SK-N-SH treated with all-trans-retinoic acid at 6 μM for 48 hours (cell line): ENCODE measurements at regions not wholly inside any gene's neighbourhood (a gene's known extent, or its start where the extent isn't known, plus 50 kb on each side); places are given as distances from the start of the nearest gene placed in this dataset.

ENCODE experiments used
- ATAC-seq: fragments of 200-7000 bp; cut with Tn5 transposase; 3 replicates; pipeline ENCODE4 v1.9.1; 2020; ENCODE audit warnings: mild to moderate bottlenecking, moderate library complexity
- BACH2 ChIP-seq: fragments of 250-450 bp; sonication (Bioruptor Pico); IDR thresholded peaks from 2 replicates; pipeline ENCODE4 v1.9.0; 2021; ENCODE audit warnings: mild to moderate bottlenecking, borderline replicate concordance
- CREB5 ChIP-seq: fragments of 250-450 bp; sonication (Bioruptor Pico); IDR thresholded peaks from 2 replicates; pipeline ENCODE4 v1.5.1; 2020; ENCODE audit warnings: low read depth, mild to moderate bottlenecking, moderate library complexity
- CSDC2 ChIP-seq: fragments of 250-450 bp; sonication (Bioruptor Pico); IDR thresholded peaks from 2 replicates; pipeline ENCODE4 v1.5.0; 2020; ENCODE audit warnings: mild to moderate bottlenecking, moderate library complexity
- GLIS3 ChIP-seq: fragments of 250-450 bp; sonication (Bioruptor Pico); IDR thresholded peaks from 2 replicates; pipeline ENCODE4 v1.5.0; 2020; ENCODE audit warnings: mild to moderate bottlenecking, moderate library complexity
- ISL1 ChIP-seq: fragments of 250-450 bp; sonication (Bioruptor Pico); IDR thresholded peaks from 2 replicates; pipeline ENCODE4 v2.1.2; 2022; ENCODE audit warnings: mild to moderate bottlenecking, moderate library complexity
- OSR1 ChIP-seq: fragments of 250-450 bp; sonication (Bioruptor Pico); IDR thresholded peaks from 2 replicates; pipeline ENCODE4 v1.8.0; 2022; ENCODE audit warnings: moderate library complexity, mild to moderate bottlenecking, inconsistent platforms
- PPARA ChIP-seq: fragments of 250-450 bp; sonication (Bioruptor Pico); IDR thresholded peaks from 2 replicates; pipeline ENCODE4 v1.5.0; 2020; ENCODE audit warnings: mild to moderate bottlenecking, borderline replicate concordance
- RARB ChIP-seq: fragments of 250-450 bp; sonication (Bioruptor Pico); IDR thresholded peaks from 2 replicates; pipeline ENCODE4 v1.8.0; 2021; ENCODE audit warnings: mild to moderate bottlenecking, moderate library complexity
- SNAI2 ChIP-seq: fragments of 250-450 bp; sonication (Bioruptor Pico); IDR thresholded peaks from 2 replicates; pipeline ENCODE4 v1.5.0; 2020; ENCODE audit warnings: mild to moderate bottlenecking, moderate library complexity
- TCF4 ChIP-seq: fragments of 250-450 bp; sonication (Bioruptor Pico); IDR thresholded peaks from 2 replicates; pipeline ENCODE4 v1.8.0; 2021; ENCODE audit warnings: mild to moderate bottlenecking, moderate library complexity, borderline replicate concordance
- ZC3H10 ChIP-seq: fragments of 250-450 bp; sonication (Bioruptor Pico); IDR thresholded peaks from 2 replicates; pipeline ENCODE4 v1.5.1; 2021; ENCODE audit warnings: mild to moderate bottlenecking, moderate library complexity
- ZFP3 ChIP-seq: fragments of 250-450 bp; sonication (Bioruptor Pico); IDR thresholded peaks from 2 replicates; pipeline ENCODE4 v1.5.0; 2020; ENCODE audit warnings: mild to moderate bottlenecking, moderate library complexity
- ZFP30 ChIP-seq: fragments of 450-650 bp; formaldehyde crosslinking; IDR thresholded peaks from 2 replicates; pipeline ENCODE4 v1.5.0; 2022; ENCODE audit warnings: mild to moderate bottlenecking, moderate library complexity
- ZNF70 ChIP-seq: fragments of 450-650 bp; formaldehyde crosslinking; IDR thresholded peaks from 2 replicates; pipeline ENCODE4 v1.5.0; 2020; ENCODE audit warnings: mild to moderate bottlenecking, moderate library complexity
- ZNF8 ChIP-seq: fragments of 450-650 bp; formaldehyde crosslinking; IDR thresholded peaks from 2 replicates; pipeline ENCODE4 v1.5.0; 2020; ENCODE audit warnings: mild to moderate bottlenecking, moderate library complexity
- TF ChIP-seq, protein P1 (sequence below): fragments of 250-450 bp; sonication (Bioruptor Pico); IDR thresholded peaks from 2 replicates; pipeline ENCODE4 v1.8.0; 2021; ENCODE audit warnings: low read depth, mild to moderate bottlenecking, moderate library complexity, borderline replicate concordance
- TF ChIP-seq, protein P2 (sequence below): fragments of 250-450 bp; sonication (Bioruptor Pico); IDR thresholded peaks from 2 replicates; pipeline ENCODE4 v1.5.0; 2020; ENCODE audit warnings: mild to moderate bottlenecking, moderate library complexity

GRCh38 chr2:107338571-107338970 is 452.6 kb upstream of the ST6GAL2 start:
- ATAC-seq: no peak
- TF ChIP-seq SNAI2 (CRISPR knock-in tag) (no peak), RARB (CRISPR knock-in tag) (no peak), CREB5 (CRISPR knock-in tag) (no peak), TCF4 (CRISPR knock-in tag) (no peak), BACH2 (CRISPR knock-in tag) (no peak), GLIS3 (CRISPR knock-in tag) (no peak), ISL1 (CRISPR knock-in tag) (no peak), PPARA (no peak), ZNF70 (CRISPR knock-in tag) (no peak), CSDC2 (CRISPR knock-in tag) (no peak), ZNF8 (CRISPR knock-in tag) (no peak), OSR1 (no peak), ZFP3 (CRISPR knock-in tag) (no peak)
- TF ChIP-seq, protein P1, sequence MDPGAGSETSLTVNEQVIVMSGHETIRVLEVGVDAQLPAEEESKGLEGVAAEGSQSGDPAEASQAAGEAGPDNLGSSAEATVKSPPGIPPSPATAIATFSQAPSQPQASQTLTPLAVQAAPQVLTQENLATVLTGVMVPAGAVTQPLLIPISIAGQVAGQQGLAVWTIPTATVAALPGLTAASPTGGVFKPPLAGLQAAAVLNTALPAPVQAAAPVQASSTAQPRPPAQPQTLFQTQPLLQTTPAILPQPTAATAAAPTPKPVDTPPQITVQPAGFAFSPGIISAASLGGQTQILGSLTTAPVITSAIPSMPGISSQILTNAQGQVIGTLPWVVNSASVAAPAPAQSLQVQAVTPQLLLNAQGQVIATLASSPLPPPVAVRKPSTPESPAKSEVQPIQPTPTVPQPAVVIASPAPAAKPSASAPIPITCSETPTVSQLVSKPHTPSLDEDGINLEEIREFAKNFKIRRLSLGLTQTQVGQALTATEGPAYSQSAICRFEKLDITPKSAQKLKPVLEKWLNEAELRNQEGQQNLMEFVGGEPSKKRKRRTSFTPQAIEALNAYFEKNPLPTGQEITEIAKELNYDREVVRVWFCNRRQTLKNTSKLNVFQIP (CRISPR knock-in tag): no peak

DNA sequence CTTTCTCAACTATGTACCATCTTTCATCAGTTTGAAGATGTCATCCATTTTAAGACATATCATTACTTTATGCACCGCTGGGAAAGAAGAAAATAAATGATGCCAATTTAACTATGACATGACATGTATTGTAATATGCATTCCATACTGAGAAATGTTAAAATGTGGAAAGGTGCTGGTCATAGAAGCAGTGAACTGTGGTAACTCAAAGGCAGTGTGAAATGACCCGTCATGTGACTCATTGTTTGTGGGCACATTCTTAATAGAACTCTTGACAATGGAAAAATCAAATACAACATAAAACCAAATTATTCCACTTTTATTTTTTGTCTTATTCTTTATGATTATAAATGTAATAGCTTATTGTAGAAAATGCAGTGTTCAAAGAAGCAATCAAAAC is 455.0 kb upstream of the ST6GAL2 start:
- no peak for ATAC-seq

DNA sequence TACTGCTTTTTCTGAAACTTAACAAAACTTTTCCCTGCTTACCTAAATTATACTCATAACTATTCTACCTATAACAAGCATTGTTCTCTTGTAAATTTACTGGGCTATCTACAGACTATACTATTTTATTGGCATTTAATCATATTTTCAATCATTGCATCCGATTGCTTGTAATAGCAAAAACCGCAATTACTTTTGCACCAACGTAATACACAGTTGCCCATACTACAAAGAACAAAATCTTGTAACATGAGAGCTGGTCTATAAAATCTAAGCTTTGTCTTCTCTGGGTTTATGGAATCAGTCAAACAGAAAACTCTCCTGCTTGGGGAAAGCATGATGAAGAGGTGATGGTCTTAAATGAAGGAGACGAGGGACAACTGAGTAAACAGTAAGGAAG is 463.4 kb upstream of the ST6GAL2 start:
- no peak for ATAC-seq
- no peak for TF ChIP-seq GLIS3 (CRISPR knock-in tag)
- TF ChIP-seq, protein P1 (CRISPR knock-in tag): no peak
- TF ChIP-seq RARB (CRISPR knock-in tag): no peak
- TF ChIP-seq TCF4 (CRISPR knock-in tag): no peak
- TF ChIP-seq ZC3H10 (CRISPR knock-in tag): no peak
- TF ChIP-seq BACH2 (CRISPR knock-in tag): no peak
- TF ChIP-seq ZNF70 (CRISPR knock-in tag): no peak
- TF ChIP-seq, protein P2, sequence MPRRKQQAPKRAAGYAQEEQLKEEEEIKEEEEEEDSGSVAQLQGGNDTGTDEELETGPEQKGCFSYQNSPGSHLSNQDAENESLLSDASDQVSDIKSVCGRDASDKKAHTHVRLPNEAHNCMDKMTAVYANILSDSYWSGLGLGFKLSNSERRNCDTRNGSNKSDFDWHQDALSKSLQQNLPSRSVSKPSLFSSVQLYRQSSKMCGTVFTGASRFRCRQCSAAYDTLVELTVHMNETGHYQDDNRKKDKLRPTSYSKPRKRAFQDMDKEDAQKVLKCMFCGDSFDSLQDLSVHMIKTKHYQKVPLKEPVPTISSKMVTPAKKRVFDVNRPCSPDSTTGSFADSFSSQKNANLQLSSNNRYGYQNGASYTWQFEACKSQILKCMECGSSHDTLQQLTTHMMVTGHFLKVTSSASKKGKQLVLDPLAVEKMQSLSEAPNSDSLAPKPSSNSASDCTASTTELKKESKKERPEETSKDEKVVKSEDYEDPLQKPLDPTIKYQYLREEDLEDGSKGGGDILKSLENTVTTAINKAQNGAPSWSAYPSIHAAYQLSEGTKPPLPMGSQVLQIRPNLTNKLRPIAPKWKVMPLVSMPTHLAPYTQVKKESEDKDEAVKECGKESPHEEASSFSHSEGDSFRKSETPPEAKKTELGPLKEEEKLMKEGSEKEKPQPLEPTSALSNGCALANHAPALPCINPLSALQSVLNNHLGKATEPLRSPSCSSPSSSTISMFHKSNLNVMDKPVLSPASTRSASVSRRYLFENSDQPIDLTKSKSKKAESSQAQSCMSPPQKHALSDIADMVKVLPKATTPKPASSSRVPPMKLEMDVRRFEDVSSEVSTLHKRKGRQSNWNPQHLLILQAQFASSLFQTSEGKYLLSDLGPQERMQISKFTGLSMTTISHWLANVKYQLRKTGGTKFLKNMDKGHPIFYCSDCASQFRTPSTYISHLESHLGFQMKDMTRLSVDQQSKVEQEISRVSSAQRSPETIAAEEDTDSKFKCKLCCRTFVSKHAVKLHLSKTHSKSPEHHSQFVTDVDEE (CRISPR knock-in tag): no peak
- TF ChIP-seq ZFP30 (CRISPR knock-in tag): no peak
- TF ChIP-seq CREB5 (CRISPR knock-in tag): no peak

More for the DNA sequence above, 455.0 kb upstream of the ST6GAL2 start:
- TF ChIP-seq CREB5 (CRISPR knock-in tag): no peak
- TF ChIP-seq, protein P1 (CRISPR knock-in tag): no peak
